Fibroblast of gingiva (primary cell): ENCODE measurements at regions not wholly inside any gene's neighbourhood (a gene's known extent, or its start where the extent isn't known, plus 50 kb on each side); places are given as distances from the start of the nearest gene placed in this dataset.
A peak's percentile ranks its signal among the peaks of the same experiment; 100 is the strongest.

ENCODE experiments used
- DNase-seq: peaks from one replicate; pipeline ENCODE4 v3.0.0-alpha.2; 2011; ENCODE audit warnings: low read depth

DNA sequence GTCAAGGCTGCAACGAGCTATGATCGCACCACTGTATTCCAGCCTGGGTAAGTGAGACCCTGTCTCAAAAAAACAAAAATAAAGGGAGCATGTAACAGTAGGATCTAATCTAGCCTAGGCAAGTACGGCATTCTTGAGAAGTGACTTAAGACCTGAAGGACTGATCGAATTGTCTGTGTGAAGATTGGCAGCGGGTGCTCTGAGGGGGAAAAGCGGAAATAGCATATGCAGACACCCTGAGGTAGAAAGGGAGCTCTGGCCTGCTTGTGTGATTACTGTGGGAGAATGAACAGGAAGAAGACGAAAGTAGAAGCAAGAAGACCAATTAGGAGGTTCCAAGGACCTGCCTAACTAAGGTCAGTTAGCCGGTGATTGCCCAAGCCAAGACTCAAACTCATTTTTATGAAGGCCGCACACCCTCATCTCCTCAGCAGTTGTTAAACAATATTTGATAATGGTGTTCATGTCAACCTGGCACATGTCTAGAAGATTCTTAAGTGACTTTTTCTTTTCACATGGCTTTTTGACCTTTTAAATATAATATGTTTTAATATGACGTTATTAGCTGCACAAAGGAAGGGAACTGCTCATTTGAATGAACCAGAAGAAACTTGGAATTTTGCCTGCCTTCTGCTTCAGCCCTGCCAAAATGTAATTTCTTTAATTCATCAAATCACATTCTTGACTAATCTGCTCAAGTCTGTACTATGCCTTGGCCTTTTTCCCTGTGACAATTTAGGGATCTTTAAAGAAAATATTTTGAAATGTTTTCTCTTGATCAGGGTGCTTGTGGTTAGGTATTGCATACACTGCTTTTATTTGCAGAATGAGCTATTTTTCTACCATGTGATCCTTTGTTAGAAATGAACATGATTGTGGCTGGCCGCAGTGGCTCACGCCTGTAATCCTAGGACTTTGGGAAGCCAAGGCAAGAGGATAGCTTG lies 289.2 kb upstream of the DMRT1 start:
- peak; percentile 78 for DNase-seq

DNA sequence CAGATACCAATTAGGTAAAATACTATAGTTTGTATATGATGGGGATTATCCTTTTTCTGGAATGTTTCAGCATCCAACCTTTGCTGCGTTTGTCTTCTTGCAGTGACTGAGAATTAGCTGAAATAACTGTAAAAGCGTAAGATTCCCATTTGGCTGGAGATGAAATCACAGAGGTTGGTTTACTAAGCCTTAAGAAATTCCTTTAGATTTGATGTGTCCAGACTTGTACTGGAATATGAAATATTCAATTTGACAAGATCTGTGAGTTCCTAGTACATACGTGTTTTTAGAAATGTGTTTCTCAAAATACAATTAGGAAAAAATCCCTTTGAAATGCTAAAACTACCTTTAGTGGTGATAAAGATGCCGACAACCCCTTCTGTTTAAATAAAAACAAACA lies 286.0 kb upstream of the DMRT1 start:
- DNase-seq, result no peak

DNA sequence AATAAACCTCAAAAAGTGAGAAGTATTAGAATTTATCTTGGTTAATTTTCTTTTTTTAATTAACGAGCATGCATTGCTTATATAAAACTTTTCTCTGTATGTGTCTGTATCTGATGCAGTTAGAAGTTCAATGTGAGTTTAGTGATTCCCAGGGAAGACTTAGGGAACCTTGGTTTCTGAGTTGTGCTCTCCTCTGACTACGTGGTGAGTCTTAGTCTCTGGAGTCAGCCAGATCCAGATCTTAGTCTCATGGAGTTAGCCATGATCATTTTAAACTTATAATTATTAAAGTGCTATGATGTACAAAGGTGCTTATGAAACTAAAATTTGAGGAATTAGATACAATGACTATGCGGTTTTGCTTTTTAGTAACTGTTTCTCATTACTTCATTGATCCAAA lies 285.3 kb upstream of the DMRT1 start:
- no peak for DNase-seq

DNA sequence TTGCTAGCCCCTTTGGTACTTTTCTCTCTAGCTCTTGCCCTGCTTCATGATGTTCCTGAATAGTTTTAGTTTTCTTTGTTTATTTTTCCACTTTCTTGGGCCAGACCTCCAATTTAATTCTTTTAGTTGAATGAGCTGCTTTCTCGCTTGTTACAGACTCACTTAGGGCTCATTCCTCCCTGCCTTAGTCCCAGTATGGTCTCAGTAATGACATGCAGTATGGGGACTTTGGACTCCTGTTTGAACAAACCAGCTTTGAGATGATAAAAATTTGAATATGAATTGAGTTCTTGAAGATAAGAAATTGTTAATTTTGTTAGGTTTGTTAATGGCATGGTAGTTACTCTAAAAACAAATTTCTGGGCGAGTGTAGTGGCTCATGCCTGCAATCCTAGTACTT lies 284.8 kb upstream of the DMRT1 start:
- DNase-seq, result no peak

DNA sequence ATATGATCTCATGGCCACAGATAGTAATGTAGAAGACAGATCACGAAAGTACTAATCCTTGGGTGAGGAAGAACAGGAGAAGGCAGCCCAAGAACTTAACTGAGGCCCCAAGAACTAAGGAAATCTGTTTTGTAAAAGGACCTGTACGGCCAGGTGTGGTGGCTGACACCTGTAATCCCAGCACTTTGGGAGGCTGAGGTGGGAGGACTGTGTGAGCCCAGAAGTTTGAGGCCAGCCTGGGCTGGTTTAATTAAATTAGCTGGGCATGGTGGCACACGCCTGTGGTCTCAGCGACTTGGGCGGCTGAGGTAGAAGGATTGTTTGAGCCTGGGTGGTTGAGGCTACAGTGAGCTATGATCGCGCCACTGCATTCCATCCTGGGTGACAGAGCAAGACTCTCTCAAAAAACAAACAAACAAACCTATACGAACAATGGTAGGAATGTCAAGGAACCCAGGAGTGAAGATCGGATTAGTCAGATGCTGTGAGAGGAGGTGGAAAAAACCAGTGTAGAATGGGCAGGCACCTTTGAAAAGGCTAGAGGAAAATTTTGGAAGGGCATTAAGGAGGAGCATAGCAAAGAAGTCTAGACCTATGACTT lies 283.8 kb upstream of the DMRT1 start:
- DNase-seq, result no peak

DNA sequence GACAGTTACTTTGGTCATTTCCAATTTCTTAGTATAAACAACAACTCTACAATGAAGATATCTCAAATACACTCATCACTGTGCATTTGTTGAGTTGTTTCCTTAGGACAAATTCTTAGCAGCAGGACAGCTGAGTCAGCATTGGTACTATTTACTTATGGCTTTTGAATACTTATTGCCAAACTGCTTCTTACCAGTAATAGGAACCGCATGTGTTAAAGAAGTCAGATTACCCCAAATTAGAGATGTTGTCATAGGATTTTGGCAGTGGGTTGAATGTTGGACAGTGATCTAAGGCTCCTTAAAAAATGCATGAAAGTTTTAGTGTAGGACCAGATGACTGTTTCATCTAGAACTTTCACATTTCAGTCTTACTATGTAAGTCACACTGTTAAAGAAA lies 280.1 kb upstream of the DMRT1 start:
- DNase-seq, result peak; percentile 91

DNA sequence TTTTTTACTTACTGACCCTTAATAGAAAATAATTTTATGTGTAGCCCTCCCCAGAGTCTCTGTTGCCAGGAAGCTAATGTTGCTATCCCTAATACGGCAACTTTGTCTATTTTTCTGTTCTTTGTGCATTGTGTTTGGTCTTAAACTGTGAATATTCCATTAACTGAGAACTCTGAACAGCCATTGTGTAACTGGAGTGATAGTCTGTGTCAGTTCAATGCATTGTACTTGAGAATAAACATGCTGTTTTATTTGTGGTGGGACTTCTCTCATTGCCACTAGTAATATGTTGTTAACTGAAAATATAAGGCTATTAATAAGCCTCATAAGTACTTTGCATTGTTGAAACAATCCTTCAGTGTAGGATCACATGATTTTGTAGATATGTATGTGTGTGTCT lies 278.3 kb upstream of the DMRT1 start:
- DNase-seq, result no peak

DNA sequence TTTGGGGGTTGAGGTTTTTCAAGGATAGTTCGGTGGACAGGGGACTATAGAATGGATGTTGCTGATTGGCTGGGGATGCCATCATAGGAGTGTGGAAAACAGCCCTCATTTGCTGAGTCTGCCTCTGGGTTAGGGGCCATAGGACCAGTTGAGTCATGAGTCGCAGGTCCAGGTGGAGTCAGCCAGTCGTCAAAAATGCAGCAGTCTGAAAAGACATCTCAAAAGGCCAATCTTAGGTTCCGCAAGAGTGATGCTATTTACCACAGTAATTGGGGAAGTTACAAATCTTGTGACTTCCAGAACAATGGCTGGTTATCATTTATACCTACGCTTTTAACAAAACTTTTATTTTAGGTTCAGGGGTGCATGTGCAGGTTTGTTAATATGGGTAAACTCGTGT lies 276.0 kb upstream of the DMRT1 start:
- no peak for DNase-seq

DNA sequence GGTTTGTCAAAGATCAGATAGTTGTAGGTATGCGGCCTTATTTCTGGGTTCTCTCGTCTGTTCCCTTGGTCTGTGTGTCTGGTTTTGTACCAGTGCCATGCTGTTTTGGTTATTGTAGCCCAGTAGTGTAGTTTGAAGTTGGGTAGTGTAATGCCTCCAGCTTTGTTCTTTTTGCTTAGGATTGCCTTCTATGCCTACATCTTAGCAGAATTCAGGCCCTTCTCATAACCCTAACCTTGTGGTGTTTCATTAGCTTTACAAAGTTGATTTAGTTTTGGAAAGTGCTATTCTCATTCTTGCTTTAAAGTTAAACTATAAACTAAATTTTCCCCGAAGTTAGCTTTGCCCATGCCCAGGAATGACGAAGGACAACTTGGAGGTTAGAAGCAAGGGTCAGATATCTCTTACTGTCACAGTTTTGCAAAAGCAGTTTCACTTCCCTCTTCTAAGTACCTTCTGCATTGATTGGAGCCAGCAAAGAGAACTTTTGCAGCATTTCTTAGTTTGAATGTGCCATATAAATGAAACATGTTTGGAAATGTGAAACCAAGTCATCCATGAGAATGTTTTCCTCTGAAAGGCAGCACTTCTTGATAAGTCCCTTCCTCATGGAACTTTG lies 274.3 kb upstream of the DMRT1 start:
- DNase-seq, result no peak

DNA sequence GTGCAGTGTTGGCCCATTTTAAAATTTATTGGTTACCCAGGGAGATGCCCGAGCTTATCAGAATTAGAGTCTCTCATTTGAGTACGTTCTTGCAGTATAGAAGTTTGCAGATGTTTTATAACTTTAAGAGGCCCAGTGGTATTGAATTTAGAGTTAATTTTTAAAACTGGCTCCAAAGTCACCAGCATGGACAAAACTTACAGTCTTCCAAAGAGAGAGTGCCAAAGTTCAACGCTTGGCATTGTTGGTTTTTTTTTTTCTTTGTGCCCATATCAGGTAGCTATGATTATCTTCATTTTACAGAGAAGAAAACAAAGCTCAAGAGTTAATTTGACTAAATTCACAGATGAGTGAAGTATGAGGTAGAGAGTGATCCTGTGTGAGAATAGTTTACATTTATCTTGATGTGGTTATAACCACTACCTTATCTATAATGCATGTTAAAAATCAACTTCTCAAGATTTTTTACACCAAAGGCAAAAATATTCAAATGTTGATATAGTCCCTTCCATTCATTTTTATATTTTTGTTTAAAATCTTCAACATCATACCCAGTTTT lies 273.7 kb upstream of the DMRT1 start:
- no peak for DNase-seq

DNA sequence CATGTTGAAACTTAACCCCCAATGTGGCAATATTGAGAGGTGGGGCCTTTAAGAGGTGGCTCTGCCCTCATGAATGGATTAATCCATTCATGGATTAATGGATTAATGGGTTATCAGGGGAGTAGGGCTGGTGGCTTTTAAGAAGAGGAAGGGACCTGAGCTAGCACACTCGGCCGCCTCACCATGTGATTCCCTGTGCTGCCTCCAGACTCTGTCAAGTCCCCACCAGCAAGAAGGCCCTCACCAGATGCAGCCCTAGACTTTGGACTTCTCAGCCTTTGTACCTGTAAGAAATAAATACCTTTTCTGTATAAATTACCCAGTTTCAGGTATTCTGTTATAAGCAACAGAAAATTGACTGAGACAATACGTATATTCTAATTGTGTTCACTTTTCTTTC lies 272.2 kb upstream of the DMRT1 start:
- DNase-seq, result no peak

DNA sequence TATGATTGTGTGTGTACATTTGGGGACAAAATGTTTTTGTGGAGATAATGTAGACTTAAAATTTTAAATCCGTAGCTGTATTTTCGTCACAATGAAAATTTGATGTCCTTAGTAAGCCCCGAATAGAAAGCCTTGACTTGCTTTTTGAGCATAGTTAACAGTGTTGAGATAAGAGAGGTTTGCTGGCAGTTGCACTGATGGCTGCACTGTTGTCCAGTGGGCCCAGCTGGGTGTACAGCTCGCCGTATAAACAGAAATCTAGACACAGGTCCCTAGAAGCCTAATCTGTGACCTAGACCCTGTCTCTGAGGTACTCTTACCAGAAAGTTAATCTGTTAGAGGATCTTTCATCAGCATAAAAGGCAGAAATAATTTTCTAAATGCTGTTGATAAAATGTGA lies 271.3 kb upstream of the DMRT1 start:
- no peak for DNase-seq

DNA sequence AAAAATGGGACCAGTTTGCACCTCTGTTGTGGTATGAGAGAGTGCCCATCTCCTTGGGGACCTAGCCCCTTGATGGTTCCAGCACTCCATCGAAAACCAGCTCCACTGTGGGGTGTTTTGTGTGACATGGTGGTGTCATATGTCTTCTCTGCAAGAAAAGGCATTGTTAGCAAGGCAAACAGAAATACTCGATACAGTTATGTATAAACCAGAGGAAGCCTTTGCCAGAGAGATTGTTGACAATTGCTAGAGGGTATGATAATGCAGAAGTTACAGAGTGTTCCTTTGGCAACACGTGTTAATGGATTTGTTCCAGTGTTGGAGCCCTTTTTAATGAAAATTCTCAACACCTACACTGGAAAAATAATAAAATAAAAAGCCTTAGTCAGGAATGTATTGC lies 270.4 kb upstream of the DMRT1 start:
- no peak for DNase-seq

DNA sequence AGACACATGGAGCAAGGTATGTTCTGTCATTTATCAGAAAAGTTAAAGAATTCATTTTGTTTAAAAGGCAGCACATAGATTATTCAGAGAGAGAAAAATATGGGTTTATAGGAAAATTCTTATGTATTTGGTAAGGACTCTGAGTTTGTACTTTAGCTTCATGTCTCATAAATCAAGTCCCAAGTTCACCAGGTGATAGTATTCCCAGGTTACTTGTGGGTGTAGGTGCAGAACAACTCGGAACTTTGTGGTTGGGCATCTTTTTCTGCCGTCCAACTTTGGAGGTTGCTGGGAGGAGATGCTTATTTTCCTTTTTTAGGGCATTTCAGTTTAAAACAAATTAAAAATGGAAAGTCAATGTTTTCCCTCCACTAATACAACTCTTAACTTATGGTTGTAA lies 269.8 kb upstream of the DMRT1 start:
- DNase-seq, result no peak

DNA sequence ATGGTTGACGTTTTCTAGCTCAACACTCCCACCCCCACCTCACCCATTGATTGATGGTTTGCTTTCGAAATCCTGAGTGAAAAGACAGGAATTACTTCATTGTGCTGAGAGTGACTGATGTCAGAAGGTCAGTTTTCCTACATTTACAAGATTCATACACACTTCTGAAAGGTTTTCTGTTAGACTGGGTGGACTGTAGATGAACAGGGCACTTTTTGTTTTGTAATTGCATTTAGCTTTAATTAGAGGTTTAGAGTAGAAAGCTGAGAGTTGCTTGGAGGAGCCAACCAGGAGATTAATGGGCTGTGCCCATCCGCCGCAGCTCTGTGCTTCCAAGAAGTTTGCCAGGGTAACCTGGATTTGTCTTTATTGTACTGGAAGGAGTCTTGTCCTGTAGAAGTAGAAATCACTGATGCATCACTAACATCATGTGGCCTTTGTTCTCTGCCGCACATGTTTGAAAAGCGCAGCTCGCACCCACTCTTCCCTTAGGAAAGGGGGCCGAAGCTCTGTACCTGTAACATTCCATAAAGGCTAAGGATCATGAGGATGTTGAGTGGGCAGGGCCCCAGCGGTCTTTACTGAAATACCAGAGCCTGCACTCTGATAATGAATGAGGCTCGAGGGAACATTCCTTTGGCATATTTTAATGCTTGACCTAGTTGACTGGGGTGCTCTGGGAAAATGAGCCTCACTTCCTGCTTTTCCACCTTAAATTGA lies 267.6 kb upstream of the DMRT1 start:
- DNase-seq, result no peak

DNA sequence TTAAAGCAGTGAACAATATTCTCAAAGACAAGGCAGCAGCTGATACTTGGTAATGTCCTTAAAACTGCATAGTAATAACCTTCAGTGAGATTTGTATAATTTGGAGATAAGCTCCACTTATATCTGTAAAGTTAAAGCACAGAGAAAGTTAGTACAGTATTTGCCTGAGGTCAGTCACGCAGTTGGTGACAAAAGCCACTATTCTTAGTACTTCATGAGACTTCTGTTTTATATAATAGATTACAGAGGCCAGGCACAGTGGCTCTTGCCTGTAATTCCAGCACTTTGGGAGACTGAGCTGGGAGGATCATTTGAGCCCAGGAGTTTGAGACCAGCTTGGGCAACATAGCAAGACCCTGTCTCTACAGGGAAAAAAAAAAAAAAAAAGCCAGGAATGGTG lies 266.4 kb upstream of the DMRT1 start:
- no peak for DNase-seq

DNA sequence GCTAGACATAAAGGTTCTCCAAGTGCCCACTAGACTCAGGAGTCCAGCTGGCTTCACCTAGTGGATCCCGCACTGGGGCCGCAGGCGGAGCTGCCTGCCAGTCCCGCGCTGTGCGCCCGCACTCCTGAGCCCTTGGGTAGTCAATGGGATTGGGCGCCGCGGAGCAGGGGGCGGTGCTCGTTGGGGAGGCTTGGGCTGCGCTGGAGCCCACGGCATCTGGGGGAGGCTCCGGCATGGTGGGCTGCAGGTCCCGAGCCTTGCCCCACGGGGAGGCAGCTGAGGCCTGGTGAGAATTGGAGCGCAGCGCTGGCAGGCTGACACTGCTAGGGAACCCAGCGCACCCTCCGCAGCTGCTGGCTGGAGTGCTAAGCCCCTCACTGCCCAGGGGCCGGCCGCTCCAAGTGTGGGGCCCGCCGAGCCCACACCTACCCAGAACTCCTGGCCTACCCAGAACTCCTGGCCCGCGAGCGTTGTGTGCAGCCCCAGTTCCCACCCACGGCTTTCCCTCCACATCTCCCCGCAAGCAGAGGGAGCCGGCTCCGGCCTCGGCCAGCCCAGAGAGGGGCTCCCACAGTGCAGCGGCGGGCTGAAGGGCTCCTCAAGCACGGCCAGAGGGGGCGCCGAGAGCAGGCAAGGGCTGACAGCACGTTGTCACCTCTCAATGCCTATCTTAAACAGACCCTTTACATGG lies 260.7 kb upstream of the DMRT1 start:
- DNase-seq, result no peak

DNA sequence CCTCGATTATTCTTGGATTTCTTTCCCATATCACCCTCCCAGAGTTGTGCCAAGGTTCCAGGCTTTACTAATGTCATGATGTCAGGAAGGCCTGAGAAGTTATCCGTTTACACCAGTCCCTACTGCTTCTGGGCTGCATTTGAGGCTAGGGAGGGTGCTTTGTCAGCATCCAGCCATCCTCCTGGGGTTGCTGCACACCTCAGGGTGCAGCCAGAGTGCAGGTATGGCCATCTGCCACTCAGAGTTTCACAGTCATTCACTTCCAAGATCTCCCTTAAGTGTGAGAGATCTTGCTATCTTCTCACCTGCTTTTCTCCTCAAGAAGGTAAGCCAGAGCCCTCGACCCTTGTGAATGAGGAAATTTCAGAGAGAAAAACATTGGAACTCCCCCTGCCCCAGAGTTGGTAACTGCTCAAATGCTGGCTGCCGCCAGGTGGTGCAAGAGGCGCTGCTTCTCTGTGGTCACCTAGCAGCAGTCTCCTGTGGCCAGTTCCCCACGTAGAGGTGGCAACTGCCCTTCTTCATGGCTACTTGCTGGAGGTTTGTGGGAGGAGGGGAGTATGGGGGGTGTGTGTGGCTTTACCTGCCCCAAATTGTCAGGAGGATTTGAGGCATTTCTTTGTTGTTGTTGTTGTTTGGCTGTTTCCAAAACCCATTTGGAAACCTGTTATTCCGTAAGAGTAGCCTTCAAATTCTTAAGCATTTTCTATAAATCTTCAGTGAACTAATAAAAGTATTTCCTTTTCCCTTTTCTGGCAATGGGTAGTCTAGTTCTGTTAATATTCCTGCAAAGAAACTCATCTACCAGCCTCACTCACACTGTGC lies 259.6 kb upstream of the DMRT1 start:
- no peak for DNase-seq

DNA sequence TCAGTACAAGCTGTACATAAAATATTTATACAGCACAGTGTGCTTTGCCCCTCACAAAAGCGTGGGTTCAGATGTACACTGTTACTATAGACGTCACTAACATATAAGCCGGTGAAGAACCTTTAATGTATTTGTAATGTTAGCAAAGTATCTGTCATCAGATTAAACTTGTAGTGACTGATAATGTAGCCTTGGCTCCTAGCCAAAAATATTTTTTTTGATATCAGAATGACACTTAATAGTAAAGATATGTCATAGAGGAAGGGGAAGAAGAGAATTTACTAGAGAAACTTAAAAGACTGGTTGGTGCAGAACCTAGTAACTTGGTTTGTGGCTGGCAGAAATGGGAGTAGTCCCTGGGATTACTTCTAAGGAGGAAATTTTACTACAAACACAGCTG lies 258.7 kb upstream of the DMRT1 start:
- DNase-seq, result no peak

DNA sequence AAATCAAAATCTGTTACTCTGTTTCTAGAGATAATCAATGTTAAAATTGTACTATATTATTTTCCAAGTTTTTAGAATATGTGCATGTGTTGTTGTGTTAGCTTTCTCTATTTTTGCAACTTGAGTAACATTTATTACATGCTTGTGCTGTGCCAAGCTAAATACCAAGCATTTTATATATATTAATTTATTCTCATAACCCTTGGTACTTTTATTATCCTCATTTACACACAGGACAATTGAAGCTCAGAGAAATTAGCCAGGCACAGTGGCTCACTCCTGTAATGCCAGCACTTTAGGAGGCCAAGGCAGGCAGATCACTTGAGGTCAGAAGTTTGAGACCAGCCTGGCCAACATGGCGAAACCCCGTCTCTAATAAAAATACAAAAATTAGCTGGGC lies 254.0 kb upstream of the DMRT1 start:
- no peak for DNase-seq

DNA sequence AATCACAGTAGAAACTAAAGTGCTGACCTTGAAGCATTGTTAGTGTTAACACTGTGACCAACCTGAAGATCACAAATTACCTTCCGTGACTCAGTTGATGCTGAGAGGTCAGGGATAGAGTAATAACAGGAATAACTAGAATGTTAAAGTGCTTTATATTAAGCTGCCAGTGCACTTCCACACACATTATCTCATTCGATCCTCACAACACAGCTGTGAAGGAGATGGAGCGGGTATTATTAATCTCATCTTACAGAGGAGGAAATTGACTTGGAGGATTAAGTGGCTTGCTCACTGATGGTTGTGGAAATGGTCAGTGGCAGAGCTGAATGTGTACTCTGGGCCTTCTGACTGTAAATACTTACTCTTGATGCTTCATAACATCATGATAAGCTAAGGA lies 252.5 kb upstream of the DMRT1 start:
- DNase-seq, result no peak
